Stimulated activated CD4-positive, alpha-beta T cell treated with anti-CD3 and anti-CD28 coated beads, TNF-alpha, amount 100 ng/mL, for 48 hours (primary cell): ENCODE measurements at regions not wholly inside any gene's neighbourhood (a gene's known extent, or its start where the extent isn't known, plus 50 kb on each side); places are given as distances from the start of the nearest gene placed in this dataset.
"Not testable (repeated sequence)": the region's sequence is repeated elsewhere in the genome, so short reads cannot be mapped to it uniquely, and the experiment has no call there.

Experiments used
- DNase-seq, 3 donors: peaks; one replicate each; pipeline ENCODE4 v3.0.0-alpha.2; 2020; ENCODE audit warnings: low read depth in 3 of 3

DNA sequence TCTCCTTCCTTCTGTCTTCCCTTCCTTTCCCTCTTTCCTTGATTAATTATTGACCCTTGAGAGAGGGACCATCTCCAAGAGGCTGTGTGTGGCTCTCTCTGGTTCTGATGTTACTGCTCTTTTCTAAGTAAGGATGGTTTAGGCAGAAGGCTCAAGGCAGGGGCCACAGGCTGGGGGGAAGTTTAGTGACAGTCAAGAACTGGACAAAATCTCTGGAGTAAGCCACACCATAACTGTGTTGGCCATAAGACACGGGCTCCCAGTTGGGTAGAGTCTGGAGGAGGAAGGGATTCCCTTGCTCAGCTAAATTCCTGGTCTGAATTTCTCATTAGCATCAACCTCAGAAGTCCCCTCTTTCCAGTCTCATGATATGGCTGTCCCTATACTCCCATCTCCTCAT lies 74.7 kb downstream of the BUD13 start:
- no peak for DNase-seq

- no peak for DNase-seq
Observed at GRCh38 chr11:116697639-116698038, 75.1 kb downstream of the BUD13 start.

GRCh38 chr11:116697011-116697410 lies 75.8 kb downstream of the BUD13 start:
- no peak for DNase-seq

- no peak for DNase-seq
Observed at GRCh38 chr11:116696381-116696941, 76.3 kb downstream of the BUD13 start.

DNA sequence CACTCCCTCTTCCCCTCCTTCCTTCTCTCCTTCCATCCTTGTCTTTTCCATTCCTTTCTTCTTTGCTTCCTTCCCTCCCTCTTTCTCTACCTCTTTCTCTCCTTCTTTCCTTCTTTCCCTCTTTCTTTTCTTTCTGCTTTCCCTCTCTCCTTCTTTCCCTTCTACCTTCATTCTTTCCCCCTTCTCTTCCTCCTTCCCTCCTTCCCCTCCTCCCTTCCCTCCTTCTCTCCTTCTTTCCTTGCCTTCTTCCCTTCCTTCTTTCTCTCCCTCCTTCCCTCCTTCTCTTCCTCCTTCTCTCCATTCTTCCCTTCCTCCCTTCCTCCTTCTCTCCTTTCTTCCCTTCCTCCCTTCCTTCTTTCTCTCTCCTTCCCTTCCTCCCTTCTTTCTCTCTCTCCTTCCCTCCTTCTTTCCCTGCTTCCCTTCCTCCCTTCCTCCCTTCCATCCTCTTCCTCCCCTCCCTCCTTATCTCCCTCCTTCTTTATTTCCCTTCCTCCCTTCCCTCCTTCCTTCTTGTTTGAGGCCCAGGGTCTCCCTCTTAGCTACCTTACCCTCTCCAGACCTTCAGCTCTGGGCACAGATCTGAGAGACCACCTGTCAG lies 77.0 kb downstream of the BUD13 start:
- DNase-seq: no peak

GRCh38 chr11:116694815-116695590 lies 77.8 kb downstream of the BUD13 start:
- no peak for DNase-seq

DNA sequence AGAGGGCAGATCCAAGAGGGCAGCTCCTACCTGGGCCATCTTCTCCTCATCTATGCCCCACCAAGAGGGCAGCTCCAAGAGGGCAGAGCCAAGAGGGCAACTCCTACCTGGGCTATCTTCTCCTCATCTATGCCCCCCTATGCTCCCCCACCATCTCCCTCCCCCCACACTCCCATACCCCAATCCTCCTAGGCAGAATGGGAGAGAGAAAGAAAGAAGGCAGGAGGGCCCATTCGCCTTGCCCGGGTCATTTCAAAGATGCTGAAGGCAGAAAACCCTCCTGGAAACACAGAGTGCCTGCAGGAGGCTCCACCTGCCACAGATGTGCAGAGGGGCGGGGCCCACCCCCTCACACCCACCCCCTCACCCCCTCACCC lies 78.5 kb downstream of the BUD13 start:
- DNase-seq: no peak

GRCh38 chr11:116693593-116694348 lies 79.0 kb downstream of the BUD13 start:
- no peak for DNase-seq

DNA sequence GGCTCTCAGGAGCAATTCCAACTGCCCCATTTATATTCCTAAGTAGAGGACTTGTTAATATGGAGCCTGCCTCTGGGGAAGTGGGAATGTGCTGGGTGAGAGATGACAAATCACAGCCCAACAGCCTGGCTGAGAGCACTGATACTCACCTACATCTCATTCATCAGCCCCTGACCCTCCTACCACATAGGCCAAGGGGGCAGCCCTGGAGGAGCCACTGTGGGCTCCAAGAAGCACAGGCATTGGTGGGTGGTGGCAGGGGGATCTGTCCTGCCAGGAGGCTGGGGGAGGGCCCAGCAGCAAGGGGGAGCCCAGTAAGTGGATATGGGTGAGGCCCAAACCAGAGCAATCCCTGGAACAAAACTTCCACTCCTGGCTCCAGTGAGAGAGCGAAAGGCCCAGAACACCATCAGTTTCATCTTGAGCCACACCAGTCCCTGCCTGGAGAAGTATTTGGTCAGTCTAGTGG lies 79.7 kb downstream of the BUD13 start:
- DNase-seq: no peak

- no peak for DNase-seq
Observed at GRCh38 chr11:116692318-116693101, 80.3 kb downstream of the BUD13 start.

GRCh38 chr11:116691771-116692177 lies 81.0 kb downstream of the BUD13 start:
- peak in 2 of 3 donors; percentile 39 to 48 for DNase-seq

DNA sequence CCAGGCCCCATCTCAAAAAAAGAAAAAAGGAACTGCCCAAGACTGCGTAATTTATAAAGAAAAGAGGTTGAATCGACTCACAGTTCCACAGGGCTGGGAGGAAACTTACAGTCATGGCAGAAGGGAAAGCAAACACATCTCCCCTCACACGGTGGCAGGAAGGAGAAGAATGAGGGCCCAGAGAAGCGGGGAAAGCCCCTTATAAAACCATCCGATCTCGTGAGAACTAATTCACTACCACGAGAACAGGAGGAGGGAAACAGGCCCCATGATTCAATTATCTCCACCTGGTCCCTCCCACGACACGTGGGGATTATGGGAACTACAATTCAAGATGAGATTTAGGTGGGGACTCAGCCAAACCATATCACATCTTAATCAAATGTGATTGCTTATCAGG lies 82.2 kb downstream of the BUD13 start:
- DNase-seq: no peak

GRCh38 chr11:116689413-116690127 lies 83.2 kb downstream of the BUD13 start:
- no peak for DNase-seq

GRCh38 chr11:116688202-116688540 lies 84.6 kb downstream of the BUD13 start:
- DNase-seq: no peak

DNA sequence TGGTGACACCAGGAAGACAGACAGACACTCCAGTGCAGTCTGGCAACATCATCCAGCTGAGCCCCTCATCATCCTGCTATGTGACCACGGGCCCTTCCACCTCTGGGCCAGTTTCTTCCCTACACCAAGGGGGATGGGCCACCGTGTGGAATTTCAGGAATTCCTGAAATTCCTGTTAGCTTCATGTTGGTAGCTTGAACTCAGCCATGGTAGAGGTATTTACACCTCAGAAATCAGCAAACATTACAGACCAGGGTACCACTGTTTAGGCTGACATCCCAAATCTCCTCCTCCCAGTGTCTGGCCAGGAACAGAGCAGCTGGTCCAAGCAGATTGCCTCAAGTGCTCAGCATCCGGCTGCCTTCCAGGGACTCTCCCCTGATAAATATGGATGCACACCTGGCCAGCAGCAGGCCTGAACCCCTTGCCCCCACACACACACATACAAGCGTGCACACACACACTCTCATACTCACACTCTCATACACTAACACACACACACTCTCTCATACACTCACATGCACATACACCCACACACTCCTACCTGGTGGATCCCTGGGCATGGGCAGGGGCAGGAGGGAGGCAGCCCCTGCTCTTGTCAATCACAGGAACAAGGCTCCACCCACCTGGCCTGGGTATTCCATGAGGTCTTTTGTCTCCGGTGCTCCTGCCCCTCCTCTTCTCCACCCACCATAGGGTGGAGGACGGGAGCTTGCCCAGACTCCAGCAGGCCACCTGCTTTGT lies 85.2 kb downstream of the BUD13 start:
- no peak for DNase-seq

- no peak for DNase-seq
Observed at GRCh38 chr11:116686866-116687265, 85.9 kb downstream of the BUD13 start.

DNA sequence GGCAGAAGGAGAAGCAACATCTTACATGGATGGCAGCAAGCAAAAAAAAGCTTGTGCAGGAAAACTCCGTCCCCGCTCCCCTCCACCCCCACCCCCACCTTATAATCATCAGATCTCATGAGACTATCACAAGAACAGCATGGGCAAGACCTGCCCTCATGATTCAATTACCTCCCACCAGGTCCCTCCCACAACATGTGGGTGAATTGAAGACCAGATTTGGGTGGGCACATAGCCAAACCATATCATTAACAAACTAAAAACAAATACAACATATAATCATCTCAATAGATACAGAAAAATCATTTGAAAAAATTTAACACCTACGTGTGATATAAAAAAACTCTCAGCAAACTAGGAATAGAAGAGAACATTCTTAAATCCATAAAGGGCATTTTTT lies 88.8 kb downstream of the BUD13 start:
- no peak for DNase-seq

- DNase-seq: no peak
Observed at GRCh38 chr11:116680349-116681125, 92.2 kb downstream of the BUD13 start.

DNA sequence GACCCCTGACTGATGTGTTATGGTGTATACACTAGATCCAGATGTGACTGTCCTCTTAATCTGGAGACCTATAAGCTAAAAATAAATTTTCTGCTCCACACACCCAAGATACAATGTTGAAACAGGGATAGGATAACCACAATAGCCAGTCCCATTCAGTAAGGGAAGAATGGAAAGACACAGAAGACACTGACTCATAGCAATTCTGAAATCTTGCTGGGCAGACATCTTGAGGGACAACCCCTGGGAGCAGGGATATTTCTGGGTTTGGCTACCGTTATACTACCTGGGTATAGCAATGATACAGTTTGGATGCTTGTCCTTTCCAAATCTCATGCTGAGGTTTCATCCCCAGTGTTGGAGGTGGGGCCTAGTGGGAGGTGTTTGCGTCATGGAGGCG lies 93.9 kb downstream of the BUD13 start:
- DNase-seq: no peak

GRCh38 chr11:116667318-116667717 lies 105.5 kb downstream of the BUD13 start:
- DNase-seq: not testable (repeated sequence)
